ENCODE measurements at regions not wholly inside any gene's neighbourhood (a gene's known extent, or its start where the extent isn't known, plus 50 kb on each side); places are given as distances from the start of the nearest gene placed in this dataset.

DNA sequence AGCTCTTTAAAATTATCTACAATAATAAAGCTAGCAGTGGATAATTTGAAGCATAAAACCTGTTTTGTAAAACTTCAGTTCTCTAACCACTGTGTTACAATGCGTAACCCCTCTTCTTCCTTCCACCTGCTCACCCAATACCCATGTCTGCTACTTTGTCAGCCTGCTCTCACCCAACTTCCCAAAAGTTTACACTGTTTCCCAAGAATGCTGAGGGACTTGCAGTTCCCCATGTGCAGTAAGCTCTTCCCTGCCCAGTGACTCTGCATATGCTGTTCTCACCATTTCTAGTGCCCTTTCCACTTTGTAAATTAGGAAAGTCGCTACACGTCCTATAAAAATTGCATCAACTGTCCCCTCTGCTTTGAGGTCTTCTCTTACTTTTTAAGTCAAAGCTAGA, 315.9 kb upstream of the SEMA6D start:
- TF ChIP-seq, protein P1, sequence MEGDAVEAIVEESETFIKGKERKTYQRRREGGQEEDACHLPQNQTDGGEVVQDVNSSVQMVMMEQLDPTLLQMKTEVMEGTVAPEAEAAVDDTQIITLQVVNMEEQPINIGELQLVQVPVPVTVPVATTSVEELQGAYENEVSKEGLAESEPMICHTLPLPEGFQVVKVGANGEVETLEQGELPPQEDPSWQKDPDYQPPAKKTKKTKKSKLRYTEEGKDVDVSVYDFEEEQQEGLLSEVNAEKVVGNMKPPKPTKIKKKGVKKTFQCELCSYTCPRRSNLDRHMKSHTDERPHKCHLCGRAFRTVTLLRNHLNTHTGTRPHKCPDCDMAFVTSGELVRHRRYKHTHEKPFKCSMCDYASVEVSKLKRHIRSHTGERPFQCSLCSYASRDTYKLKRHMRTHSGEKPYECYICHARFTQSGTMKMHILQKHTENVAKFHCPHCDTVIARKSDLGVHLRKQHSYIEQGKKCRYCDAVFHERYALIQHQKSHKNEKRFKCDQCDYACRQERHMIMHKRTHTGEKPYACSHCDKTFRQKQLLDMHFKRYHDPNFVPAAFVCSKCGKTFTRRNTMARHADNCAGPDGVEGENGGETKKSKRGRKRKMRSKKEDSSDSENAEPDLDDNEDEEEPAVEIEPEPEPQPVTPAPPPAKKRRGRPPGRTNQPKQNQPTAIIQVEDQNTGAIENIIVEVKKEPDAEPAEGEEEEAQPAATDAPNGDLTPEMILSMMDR (IDR thresholded peaks at IDR 0.05; ENCODE audit: low read depth, low read length), result no peak
- TF ChIP-seq, protein P2, sequence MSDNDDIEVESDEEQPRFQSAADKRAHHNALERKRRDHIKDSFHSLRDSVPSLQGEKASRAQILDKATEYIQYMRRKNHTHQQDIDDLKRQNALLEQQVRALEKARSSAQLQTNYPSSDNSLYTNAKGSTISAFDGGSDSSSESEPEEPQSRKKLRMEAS (IDR thresholded peaks at IDR 0.05; ENCODE audit: low read depth, low read length), result no peak
- TF ChIP-seq POLR2A (IDR thresholded peaks at IDR 0.05; ENCODE audit: extremely low read depth, insufficient read length) (no peak), MYC (IDR thresholded peaks at IDR 0.05; ENCODE audit: low read depth, low read length) (no peak)
